ENCODE measurements at regions not wholly inside any gene's neighbourhood (a gene's known extent, or its start where the extent isn't known, plus 50 kb on each side); places are given as distances from the start of the nearest gene placed in this dataset.
A peak's percentile ranks its signal among the peaks of the same experiment; 100 is the strongest.
"Not testable (repeated sequence)": the region's sequence is repeated elsewhere in the genome, so short reads cannot be mapped to it uniquely, and the experiment has no call there.

DNA sequence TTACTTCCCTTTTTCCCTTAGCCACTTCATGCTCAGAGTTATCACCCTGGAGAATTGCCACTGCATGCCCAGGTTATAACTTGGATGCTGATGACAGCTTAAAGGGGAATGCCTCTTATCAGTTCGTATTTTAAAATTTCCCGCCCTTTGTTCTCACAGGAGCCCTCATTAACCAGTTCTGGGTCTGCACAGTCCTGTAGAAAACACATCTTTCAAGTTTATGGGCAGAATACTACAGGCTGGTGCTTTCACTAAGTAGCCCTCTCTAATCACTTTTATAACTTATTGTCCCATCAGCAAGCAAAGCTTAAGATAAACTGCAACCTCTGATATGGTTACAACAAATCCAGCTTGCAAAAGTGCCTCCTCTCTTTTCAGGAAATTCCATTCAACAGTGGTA is 587.3 kb upstream of the UBE2E2 start:
- DNase-seq: no peak

DNA sequence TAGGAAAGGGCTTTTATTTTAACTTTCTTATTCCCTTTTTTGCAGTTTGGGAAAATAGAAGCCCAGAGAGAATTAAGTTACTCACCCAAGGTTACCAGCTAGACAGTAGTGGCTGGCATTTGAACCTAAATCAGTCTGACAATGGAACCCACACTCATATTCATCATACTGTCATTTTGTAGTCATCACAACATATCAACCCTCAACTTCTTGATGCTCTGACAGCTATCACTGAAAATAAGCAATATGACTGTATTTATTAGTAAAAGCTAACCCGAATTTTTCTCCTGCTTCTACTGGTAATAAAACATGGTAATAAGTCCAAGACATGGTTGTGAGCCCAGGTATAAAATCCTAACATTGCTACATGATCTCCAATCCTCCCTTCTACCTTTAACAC is 585.8 kb upstream of the UBE2E2 start:
- no peak for DNase-seq

DNA sequence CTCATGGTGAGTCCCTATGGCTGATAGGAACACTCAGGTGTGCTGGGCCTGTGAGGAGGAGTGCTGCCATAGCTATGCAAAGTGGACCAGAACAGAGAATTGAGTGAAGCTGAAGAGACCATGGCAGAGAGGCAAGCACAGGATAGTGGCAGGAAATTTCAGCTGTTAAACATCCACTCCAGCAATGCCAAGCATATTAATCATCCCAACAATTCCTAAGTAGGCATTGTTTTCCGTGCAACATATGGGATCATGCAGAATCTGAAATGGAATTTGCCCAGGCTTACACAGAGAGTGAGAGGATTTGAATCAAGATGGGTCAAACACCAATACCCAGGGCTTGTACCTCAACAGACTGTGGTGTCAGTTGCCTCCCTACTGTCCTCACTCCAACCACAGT is 582.6 kb upstream of the UBE2E2 start:
- no peak for DNase-seq

DNA sequence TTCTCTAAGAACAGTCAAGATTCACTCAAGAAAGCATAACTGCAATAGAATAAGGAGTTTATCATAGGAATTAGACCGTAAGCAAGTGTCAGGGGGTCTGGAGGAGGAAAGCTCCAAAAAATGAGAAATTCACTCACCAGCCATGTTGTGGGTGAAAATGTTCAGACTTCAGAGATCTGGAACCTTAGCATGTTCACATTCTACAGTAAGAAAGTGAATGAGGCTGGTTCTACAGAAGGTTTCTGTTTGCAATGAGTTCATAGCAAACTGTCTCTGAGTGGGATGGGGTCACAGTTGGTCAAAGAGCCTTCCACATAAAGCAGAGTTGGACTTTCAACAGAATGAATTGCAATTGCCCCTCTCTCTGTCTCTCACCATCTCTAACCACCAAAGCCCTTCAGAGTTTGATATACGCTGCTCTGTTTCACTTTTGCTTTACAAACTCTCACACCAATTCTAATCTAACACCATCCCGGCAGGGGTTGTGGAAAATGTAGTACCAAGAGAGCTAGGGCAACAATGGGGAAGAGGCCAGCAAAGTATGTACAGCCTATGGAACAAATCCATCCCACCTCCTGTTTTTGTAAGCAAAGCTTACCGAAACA is 581.8 kb upstream of the UBE2E2 start:
- DNase-seq: no peak

GRCh38 chr3:22627993-22628499 is 575.1 kb upstream of the UBE2E2 start:
- no peak for DNase-seq

DNA sequence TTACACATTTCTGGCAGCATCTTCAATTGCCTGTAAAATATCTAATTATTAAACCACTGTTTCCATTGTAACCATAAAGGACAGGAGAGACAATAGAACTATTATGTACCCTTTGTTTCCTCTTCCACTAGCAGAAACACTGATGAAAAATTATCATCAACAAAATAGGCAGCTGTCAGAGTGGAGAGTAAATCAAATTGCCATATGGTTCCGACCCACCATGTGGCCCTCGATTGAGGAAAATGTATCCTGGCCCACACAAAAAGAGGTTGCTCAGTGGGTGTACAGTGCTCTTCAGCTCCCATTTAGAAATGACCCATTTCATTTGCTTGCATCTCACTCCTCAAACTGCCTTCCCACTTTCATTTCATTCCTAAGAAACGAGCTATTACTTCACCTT is 570.6 kb upstream of the UBE2E2 start:
- DNase-seq: no peak

DNA sequence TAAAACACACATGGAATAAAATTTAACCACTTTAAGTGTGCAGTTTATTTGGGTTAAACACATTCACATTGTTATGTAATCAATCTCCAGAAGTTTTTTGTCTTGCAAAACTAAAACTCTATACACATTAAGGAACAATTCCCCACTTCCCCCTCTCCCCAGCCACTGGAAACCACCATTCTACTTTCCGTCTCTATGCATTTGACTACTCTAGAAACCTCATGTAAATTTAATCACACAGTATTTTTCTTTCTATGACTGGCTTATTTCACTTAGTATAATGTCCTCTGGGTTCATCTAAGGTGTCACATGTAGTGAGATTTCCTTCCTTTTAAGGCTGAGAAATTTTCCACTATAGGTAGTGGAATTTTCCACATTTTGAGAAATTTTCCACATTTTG is 568.7 kb upstream of the UBE2E2 start:
- no peak for DNase-seq

GRCh38 chr3:22659651-22660475 is 543.3 kb upstream of the UBE2E2 start:
- DNase-seq: no peak

- DNase-seq: no peak
Measured at GRCh38 chr3:22660606-22661005, 542.5 kb upstream of the UBE2E2 start.

DNA sequence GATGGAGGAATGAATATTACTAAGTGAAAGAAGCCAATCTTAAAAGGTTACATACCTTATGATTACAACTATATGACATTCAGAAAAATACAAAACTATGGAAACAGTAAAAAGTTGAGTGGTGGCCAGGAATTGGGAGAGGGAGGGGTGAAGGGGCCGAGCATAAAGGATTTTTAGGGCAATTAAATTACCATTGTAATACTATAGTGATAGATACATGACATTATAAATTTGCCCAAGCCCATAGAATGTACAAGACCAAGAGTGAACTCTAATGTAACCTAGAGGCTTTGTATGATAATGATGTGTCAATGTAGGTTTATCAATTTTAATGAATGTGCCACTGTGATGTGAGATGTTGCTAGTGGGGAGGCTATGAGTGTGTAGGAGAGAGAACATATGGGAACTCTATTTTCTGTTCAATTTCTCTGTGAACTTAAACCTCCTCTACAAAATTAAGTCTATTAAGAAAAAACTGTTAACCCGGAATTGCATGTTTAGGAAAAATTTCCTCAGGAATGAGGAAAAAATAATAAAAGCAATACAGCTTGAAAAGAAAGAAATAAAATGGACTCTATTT is 541.9 kb upstream of the UBE2E2 start:
- DNase-seq: no peak

DNA sequence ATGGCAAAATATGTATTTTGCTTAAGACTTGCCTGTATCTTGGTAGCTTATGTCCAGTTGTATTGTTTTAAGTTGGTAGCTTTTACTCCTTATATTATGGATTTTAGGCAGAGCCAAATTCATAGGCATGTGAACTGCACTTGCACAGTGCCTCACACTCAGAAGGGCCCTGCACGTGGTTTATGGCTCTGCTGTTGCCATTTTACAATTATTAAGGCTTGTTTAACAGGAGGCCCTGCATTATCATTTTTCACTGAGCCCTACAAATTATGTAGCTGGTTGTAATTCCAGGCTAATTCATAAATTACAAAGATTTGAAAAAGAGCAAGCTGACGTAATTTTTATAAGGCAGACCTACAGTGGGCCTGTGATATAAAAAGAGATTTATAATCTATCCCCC is 537.6 kb upstream of the UBE2E2 start:
- DNase-seq: no peak

- no peak for DNase-seq
Measured at GRCh38 chr3:22666736-22667135, 536.4 kb upstream of the UBE2E2 start.

DNA sequence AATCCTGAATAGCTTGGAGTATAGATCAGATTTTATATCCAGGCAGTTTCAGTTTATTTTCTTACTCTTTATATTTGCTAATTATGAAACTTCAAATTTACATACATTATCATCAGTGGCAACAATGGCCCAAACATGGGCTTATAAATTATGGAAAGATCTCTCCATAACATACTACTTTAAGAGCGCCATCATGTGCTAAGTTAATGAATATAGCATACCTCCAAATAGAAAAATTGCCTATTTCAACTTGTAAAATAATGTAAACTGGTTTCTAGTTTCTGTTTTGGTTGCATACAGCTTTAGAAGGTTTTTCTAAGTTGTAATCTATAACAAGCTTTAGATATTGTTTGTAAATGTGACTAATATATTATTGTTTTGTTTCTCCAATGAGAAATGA is 531.3 kb upstream of the UBE2E2 start:
- DNase-seq: peak in 1 of 2 experiments; percentile 28

DNA sequence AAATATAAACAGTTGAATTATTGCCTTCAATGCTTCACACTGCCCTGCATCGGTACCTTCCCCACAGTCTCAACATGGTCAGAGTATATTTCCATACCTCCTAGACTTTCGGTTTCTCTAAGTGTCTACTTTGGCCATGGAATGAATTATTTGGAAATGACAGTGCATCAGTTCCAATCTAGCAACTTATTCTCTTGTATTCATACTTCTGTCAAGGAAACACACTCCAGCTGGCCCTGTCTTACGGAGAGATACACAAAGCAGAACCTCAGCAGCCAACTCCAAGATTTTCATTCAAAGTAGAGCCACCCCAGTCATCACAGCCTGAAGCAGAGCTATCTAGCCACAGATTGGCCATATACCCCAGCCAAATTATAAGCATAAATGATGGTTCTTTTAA is 518.4 kb upstream of the UBE2E2 start:
- no peak for DNase-seq

DNA sequence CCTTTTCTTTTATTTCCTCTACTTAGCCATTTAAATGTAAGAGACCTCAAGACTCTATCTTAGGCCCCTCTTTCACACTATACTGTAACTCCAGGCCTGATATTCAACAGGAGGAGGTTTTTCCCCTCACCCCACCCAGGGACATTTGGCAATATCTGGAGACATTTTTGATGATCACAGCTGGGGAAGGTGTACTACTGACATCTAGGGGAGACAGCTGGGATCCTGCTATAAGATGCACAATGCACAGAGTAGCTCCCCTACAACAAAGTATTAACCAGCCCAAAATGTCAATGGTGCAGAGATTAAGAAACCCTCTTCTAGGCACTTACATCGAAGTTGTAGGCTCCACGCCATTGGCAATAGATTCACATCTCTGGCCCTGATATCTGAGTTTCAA is 517.5 kb upstream of the UBE2E2 start:
- DNase-seq: peak; percentile 23 to 40

- DNase-seq: no peak
Measured at GRCh38 chr3:22691407-22691806, 511.7 kb upstream of the UBE2E2 start.

GRCh38 chr3:22691856-22692628 is 511.1 kb upstream of the UBE2E2 start:
- DNase-seq: no peak

DNA sequence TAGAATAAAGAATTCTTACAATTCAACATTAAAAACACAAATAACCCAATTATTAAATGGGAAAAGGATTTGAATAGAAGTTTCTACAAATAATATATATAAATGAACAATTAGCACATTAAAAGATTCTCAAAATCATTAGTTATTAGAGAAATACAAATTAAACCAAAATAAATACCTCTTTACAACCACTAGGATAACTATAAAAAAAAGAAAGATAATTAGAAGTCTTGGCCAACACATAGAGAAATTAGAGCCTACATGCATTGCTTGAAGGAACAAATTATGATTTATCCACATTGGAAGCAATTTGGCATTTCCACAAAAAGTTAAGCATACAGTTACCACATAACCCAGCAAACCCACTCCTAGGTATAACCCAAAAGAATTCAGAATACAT is 502.3 kb upstream of the UBE2E2 start:
- DNase-seq: no peak

DNA sequence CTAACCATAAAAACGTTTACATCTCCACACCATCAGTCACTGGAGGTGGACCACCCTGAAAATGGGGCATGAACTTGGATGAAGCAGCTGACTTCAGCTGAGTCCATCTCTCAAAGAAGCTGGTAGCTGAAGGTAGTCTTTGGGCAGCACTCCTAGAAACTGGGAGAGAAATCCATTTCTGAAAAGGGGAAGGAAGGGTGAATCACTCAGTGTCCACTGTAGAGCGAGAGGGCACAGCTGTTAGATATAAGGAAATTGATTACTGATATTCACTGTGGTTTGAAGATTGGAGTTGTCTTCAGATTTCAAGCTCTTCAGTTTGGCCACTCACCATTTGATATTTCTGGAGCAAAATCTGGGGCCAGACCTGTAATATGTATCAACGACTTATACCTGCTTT is 499.0 kb upstream of the UBE2E2 start:
- DNase-seq: no peak

- no peak for DNase-seq
Measured at GRCh38 chr3:22704571-22705354, 498.4 kb upstream of the UBE2E2 start.

GRCh38 chr3:22706922-22707321 is 496.2 kb upstream of the UBE2E2 start:
- not testable (repeated sequence) for DNase-seq

- DNase-seq: peak; percentile 73 to 84
Measured at GRCh38 chr3:22713936-22714335, 489.2 kb upstream of the UBE2E2 start.

GRCh38 chr3:22714749-22715148 is 488.4 kb upstream of the UBE2E2 start:
- DNase-seq: no peak
